ENCODE measurements at regions not wholly inside any gene's neighbourhood (a gene's known extent, or its start where the extent isn't known, plus 50 kb on each side); places are given as distances from the start of the nearest gene placed in this dataset.

GRCh38 chr13:75049735-75050335, 432.1 kb downstream of the TBC1D4 start:
- DNase-seq = no peak
- Mint-ChIP-seq H3K4me3 (no peak overlapping the region), H3K36me3 (ENCODE audit: insufficient read depth in 2 of 2) (peaks cover 0 to 2% of the 10 kb centered on the region in 2 donors), H3K9me3 (peaks cover 4% of the 10 kb centered on the region in 2 donors), H3K4me1 (ENCODE audit: low read depth) (no peaks in the 10 kb centered on the region), H3K27ac (no peak overlapping the region), H3K27me3 (ENCODE audit: low read depth) (peaks cover 6% of the 10 kb centered on the region)
- ATAC-seq (replicated peaks in 1 of 2) = no peak

DNA sequence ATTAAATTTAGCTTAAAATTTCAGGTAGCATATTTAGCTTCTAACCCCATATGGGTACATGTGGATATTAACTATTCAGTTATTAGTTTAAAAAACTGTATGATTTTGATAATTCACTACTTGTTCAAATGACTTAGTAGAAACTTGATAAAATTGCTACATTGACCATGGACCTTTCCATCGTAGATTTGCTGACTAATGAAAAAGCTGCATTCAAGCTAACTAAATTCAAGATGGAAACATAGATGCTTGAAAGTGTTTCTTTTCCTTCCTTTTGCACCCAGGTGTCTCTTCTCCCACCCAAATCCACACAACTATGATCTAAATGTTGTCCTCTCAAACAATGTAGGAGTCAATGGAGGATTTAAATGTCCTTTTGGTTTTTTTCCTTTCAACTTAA, 439.2 kb downstream of the TBC1D4 start:
- Mint-ChIP-seq H3K36me3 (ENCODE audit: insufficient read depth in 2 of 2) (peaks cover 0 to 2% of the 10 kb centered on the region in 2 donors), H3K27ac (no peak overlapping the region), H3K4me3 (no peak overlapping the region), H3K27me3 (ENCODE audit: low read depth) (peaks cover 14% of the 10 kb centered on the region), H3K4me1 (ENCODE audit: low read depth) (no peaks in the 10 kb centered on the region), H3K9me3 (peaks cover 0 to 2% of the 10 kb centered on the region in 2 donors)
- ATAC-seq (replicated peaks in 1 of 2) (no peak), DNase-seq (no peak)

DNA sequence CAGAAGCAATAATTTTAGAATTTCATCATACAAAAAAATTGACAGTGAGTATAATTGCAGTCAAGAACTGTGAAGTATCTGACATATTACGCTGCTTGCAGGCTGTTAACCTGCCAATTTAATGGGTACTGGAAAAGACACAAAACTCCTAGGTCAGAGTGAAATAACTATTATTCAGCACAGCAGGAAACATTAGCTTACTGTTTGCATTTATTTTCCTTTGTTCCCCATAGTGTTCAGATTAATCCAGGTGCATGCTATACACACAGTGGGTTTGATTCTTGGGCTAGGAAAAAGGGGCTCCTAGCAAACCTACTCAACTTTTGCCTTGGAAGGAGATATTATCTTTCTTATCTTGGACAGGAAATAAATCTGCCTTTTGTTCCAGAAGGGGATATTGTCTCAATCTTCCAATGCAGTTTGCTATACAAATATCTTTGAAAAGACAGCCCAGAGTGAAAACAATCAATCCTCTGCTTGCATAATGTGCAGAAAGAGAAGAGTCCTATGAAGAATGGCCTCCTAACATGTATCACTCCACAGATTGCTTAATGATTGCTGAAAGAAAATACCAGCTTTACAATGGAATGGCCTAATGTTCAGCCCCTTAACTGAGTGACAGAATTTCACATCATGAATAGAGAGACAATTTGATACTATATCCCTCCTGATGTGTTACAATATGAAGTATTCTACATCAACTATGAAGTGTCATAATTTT, 443.4 kb downstream of the TBC1D4 start:
- DNase-seq (no peak), ATAC-seq (replicated peaks in 1 of 2) (no peak)
- H3K4me3 Mint-ChIP-seq = no peak overlapping the region
- H3K27me3 Mint-ChIP-seq (ENCODE audit: low read depth) = peaks cover 5% of the 10 kb centered on the region
- H3K9me3 Mint-ChIP-seq = peaks cover 1 to 8% of the 10 kb centered on the region in 2 donors
- H3K4me1 Mint-ChIP-seq (ENCODE audit: low read depth) = no peaks in the 10 kb centered on the region
- H3K27ac Mint-ChIP-seq = no peak overlapping the region
- peaks cover 0 to 2% of the 10 kb centered on the region in 2 donors for H3K36me3 Mint-ChIP-seq (ENCODE audit: insufficient read depth in 2 of 2)

DNA sequence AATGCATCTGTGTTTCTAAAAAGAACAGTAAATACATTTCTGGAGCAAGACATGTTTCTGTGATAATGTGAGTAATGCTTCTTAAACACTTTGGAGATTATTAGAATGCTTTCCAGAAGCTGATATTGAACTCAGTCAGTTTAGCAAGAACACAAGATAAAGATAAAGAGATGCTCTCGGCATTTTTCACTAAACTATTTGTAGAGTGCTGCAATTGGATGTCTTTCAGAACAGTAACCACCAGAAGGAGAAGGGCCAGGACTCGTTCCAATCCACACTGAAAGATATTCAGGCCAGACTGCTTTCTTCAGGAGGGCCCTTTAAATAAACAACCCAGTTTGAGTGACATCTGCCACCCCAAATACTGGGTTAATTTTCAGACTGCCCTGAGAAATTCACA, 456.0 kb downstream of the TBC1D4 start:
- peaks cover 0 to 3% of the 10 kb centered on the region in 2 donors for H3K9me3 Mint-ChIP-seq
- no peaks in the 10 kb centered on the region for H3K36me3 Mint-ChIP-seq (ENCODE audit: insufficient read depth in 2 of 2)
- no peak overlapping the region for H3K4me3 Mint-ChIP-seq
- DNase-seq (no peak), ATAC-seq (replicated peaks in 1 of 2) (no peak)
- H3K27me3 Mint-ChIP-seq (ENCODE audit: low read depth) = no peaks in the 10 kb centered on the region
- H3K27ac Mint-ChIP-seq = no peak overlapping the region
- H3K4me1 Mint-ChIP-seq (ENCODE audit: low read depth) = no peaks in the 10 kb centered on the region

- no peak overlapping the region for H3K4me3 Mint-ChIP-seq
- no peaks in the 10 kb centered on the region for H3K27me3 Mint-ChIP-seq (ENCODE audit: low read depth)
- no peak overlapping the region for H3K27ac Mint-ChIP-seq
Observed at GRCh38 chr13:75024602-75025001, 457.4 kb downstream of the TBC1D4 start.

GRCh38 chr13:75023609-75024008, 458.4 kb downstream of the TBC1D4 start:
- no peaks in the 10 kb centered on the region for H3K36me3 Mint-ChIP-seq (ENCODE audit: insufficient read depth in 2 of 2)
- DNase-seq = no peak
- no peak overlapping the region for H3K27ac Mint-ChIP-seq
- no peaks in the 10 kb centered on the region for H3K4me1 Mint-ChIP-seq (ENCODE audit: low read depth)
- no peak for ATAC-seq (replicated peaks in 1 of 2)
- no peaks in the 10 kb centered on the region for H3K27me3 Mint-ChIP-seq (ENCODE audit: low read depth)
- no peak overlapping the region for H3K4me3 Mint-ChIP-seq
- peaks cover 0 to 3% of the 10 kb centered on the region in 2 donors for H3K9me3 Mint-ChIP-seq

More at GRCh38 chr13:75024602-75025001, 457.4 kb downstream of the TBC1D4 start:
- Mint-ChIP-seq H3K4me1 (ENCODE audit: low read depth) (no peaks in the 10 kb centered on the region), H3K36me3 (ENCODE audit: insufficient read depth in 2 of 2) (no peaks in the 10 kb centered on the region), H3K9me3 (peaks cover 0 to 3% of the 10 kb centered on the region in 2 donors)
- no peak for DNase-seq
- no peak for ATAC-seq (replicated peaks in 1 of 2)

DNA sequence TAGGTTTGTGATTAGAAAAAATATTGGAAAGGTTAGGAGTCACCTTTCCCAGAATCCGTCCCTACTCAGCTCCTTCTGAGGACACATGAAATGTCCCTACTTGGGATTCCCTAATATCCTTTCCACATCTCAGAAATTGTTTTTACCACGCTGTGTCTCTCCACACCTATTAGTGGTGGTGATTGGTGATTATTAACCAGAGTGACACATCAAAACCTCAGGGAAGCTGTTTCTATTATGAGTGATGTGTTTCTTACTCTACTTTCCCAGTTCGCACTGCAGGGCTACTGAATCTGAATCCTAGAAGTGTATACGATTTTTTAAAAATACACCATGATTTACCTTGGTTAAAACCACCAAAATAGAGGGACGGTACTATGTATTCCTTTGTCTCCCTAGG, 460.8 kb downstream of the TBC1D4 start:
- no peaks in the 10 kb centered on the region for H3K4me1 Mint-ChIP-seq (ENCODE audit: low read depth)
- H3K9me3 Mint-ChIP-seq = no peaks in the 10 kb centered on the region
- no peak overlapping the region for H3K27ac Mint-ChIP-seq
- H3K4me3 Mint-ChIP-seq = no peak overlapping the region
- DNase-seq = no peak
- ATAC-seq (replicated peaks in 1 of 2) = no peak
- no peaks in the 10 kb centered on the region for H3K36me3 Mint-ChIP-seq (ENCODE audit: insufficient read depth in 2 of 2)
- peaks cover 6% of the 10 kb centered on the region for H3K27me3 Mint-ChIP-seq (ENCODE audit: low read depth)

- Mint-ChIP-seq H3K9me3 (no peaks in the 10 kb centered on the region), H3K27ac (no peak overlapping the region), H3K27me3 (ENCODE audit: low read depth) (peaks cover 6% of the 10 kb centered on the region), H3K4me3 (no peak overlapping the region), H3K36me3 (ENCODE audit: insufficient read depth in 2 of 2) (no peaks in the 10 kb centered on the region), H3K4me1 (ENCODE audit: low read depth) (no peaks in the 10 kb centered on the region)
- ATAC-seq (replicated peaks in 1 of 2) = no peak
- DNase-seq = no peak
Observed at GRCh38 chr13:75016225-75016624, 465.7 kb downstream of the TBC1D4 start.

- ATAC-seq (replicated peaks in 1 of 2) (no peak), DNase-seq (no peak)
- Mint-ChIP-seq H3K4me1 (ENCODE audit: low read depth) (no peaks in the 10 kb centered on the region), H3K9me3 (no peaks in the 10 kb centered on the region), H3K27me3 (ENCODE audit: low read depth) (peaks cover 6% of the 10 kb centered on the region), H3K27ac (no peak overlapping the region), H3K36me3 (ENCODE audit: insufficient read depth in 2 of 2) (no peaks in the 10 kb centered on the region), H3K4me3 (no peak overlapping the region)
Observed at GRCh38 chr13:75013818-75014217, 468.2 kb downstream of the TBC1D4 start.

DNA sequence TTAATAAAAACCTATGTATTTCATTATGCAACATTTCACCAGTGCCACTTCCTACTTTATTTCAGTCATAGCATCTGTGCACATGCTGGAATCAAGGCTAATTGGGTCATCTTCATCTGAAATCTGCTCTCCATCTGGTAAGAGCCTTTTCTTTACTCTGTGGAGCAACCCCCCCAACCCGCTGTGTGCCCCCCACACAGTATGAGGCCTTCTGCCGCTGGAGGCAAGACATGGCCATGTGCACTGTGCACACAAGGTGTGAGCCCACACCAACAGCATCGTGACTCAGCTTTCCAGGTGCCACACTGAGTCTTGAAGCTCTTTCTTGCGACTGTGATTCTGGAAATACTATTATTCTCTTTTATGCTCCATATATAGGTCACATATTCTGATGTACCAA, 471.0 kb downstream of the TBC1D4 start:
- Mint-ChIP-seq H3K27ac (no peak overlapping the region), H3K9me3 (no peaks in the 10 kb centered on the region), H3K36me3 (ENCODE audit: insufficient read depth in 2 of 2) (no peaks in the 10 kb centered on the region), H3K27me3 (ENCODE audit: low read depth) (no peaks in the 10 kb centered on the region), H3K4me1 (ENCODE audit: low read depth) (no peaks in the 10 kb centered on the region), H3K4me3 (no peak overlapping the region)
- ATAC-seq (replicated peaks in 1 of 2) = no peak
- DNase-seq = no peak

DNA sequence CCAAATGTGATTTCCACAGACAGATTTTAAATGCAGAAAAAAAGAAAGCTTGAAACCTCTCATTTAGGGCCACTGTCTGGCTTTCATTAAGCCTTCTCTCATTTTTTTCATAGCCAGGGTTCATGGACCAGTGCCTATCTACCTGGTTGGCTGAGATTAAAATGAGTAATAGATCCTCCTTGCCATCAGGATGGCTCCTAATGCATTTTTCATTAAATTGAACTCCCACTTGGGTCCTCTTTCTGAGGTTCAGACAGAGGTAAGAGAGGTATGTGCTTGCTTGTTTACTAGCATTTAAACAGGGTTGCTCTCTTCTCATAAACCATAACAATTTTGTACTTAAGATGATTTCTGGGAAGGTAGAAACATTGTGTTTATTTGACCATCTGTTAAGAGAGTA, 473.0 kb downstream of the TBC1D4 start:
- H3K27me3 Mint-ChIP-seq (ENCODE audit: low read depth) = no peaks in the 10 kb centered on the region
- ATAC-seq (replicated peaks in 1 of 2) = no peak
- no peaks in the 10 kb centered on the region for H3K36me3 Mint-ChIP-seq (ENCODE audit: insufficient read depth in 2 of 2)
- no peaks in the 10 kb centered on the region for H3K9me3 Mint-ChIP-seq
- H3K27ac Mint-ChIP-seq = no peak overlapping the region
- no peaks in the 10 kb centered on the region for H3K4me1 Mint-ChIP-seq (ENCODE audit: low read depth)
- no peak for DNase-seq
- H3K4me3 Mint-ChIP-seq = no peak overlapping the region

DNA sequence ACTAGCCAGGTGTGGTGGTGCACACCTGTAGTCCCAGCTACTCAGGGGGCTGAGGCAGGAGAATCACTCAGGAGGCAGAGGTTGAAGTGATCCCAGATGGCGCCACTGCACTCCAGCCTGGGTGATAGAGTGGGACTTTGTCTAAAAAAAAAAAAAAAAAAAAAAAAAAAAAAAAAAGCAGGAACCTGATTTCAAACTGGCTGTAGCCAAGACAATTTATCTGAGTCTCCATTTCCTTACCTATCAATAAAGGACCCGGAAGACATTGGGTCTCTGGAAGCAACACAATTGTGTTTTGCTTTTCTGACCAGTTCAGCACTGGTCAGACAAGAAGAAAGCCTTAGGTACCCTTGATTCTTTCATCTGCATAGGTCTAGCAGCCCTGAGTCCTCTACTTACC, 491.0 kb downstream of the TBC1D4 start:
- Mint-ChIP-seq H3K36me3 (ENCODE audit: insufficient read depth in 2 of 2) (no peaks in the 10 kb centered on the region), H3K9me3 (no peaks in the 10 kb centered on the region), H3K27ac (no peak overlapping the region), H3K27me3 (ENCODE audit: low read depth) (no peaks in the 10 kb centered on the region), H3K4me3 (no peak overlapping the region), H3K4me1 (ENCODE audit: low read depth) (no peaks in the 10 kb centered on the region)
- DNase-seq (no peak), ATAC-seq (replicated peaks in 1 of 2) (no peak)

DNA sequence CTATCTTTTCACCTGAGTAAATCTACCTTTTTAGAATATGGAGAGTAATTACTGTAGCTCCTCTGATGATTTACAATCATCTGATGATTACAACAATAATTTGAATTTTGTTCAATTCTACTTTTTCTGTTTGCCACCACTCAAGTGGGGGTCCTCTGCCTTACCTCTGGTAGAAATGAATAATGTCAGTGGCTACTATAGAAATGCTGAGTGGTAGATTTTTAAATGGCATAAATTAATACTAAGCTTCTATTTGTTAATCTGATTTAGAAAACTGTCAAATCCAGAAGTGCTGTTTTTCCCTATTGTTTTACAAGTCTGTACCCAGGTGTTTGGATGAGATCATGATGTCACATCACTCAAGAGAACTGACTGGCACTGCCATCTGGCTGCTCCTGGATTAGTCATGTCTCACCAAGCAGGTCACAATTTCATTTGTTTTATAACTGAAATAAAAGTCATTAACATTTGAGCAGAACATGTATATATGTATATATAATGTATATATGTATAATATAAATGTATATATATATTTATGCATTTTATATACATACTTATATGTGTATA, 494.8 kb downstream of the TBC1D4 start:
- Mint-ChIP-seq H3K4me1 (ENCODE audit: low read depth) (no peaks in the 10 kb centered on the region), H3K9me3 (peaks cover 0 to 2% of the 10 kb centered on the region in 2 donors), H3K4me3 (no peak overlapping the region), H3K36me3 (ENCODE audit: insufficient read depth in 2 of 2) (no peaks in the 10 kb centered on the region), H3K27me3 (ENCODE audit: low read depth) (no peaks in the 10 kb centered on the region), H3K27ac (no peak overlapping the region)
- DNase-seq = no peak
- ATAC-seq (replicated peaks in 1 of 2) = no peak

Data from activated T-cell treated with anti-CD3 and anti-CD28 coated beads, Interleukin-2, amount 50 U/mL, for 72 hours (primary cell).